ENCODE measurements at regions not wholly inside any gene's neighbourhood (a gene's known extent, or its start where the extent isn't known, plus 50 kb on each side); places are given as distances from the start of the nearest gene placed in this dataset.

DNA sequence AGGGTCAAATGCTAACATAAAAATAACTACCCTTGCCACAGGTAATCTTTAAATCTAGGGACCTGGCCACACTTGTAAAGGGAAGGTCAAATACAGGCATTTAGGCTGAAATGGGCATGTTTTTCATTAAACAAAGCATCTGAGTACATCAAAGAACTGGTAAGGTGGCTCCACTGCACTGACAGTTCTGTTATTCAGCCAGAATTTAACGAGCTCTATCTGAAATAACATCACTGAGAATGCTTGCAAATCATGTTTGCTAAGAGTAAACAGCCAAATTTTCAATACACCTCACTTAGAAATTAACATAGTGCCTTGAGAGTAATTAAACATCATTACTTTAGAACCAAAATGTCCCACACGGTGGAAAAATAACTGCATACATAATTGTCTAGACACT is 118.9 kb downstream of the MTHFS start:
- DNase-seq (ENCODE audit: low read depth, low spot score) (no peak), FAIRE-seq (no peak)
- Histone ChIP-seq H3K36me3 (ENCODE audit: control insufficient read depth in 2 of 2, extremely low read depth in 1 of 2, insufficient read depth in 2 of 2, low read length in 2 of 2) (no peaks in the 10 kb centered on the region), H3K4me2 (ENCODE audit: insufficient read depth, low read length) (no peak overlapping the region), H3K27me3 (ENCODE audit: control insufficient read depth in 2 of 2, insufficient read depth in 2 of 2, low read length in 2 of 2) (no peaks in the 10 kb centered on the region), H3K9ac (replicated peaks; ENCODE audit: extremely low read depth, insufficient read depth, low read length) (no peak overlapping the region), H3K27ac (ENCODE audit: insufficient read depth, low read depth, low read length) (no peak overlapping the region), H3K9me3 (replicated peaks; ENCODE audit: control insufficient read depth, insufficient read depth, low read length) (no peaks in the 10 kb centered on the region), H3K79me2 (ENCODE audit: control insufficient read depth, insufficient read depth, low read length) (no peaks in the 10 kb centered on the region), H4K20me1 (replicated peaks; ENCODE audit: control insufficient read depth, extremely low read depth, insufficient read depth, low read length) (no peaks in the 10 kb centered on the region), H2AFZ (ENCODE audit: low read depth, low read length) (no peak overlapping the region), H3K9me1 (replicated peaks; ENCODE audit: control insufficient read depth, extremely low read depth, insufficient read depth, low read length) (no peaks in the 10 kb centered on the region), H3K4me3 (replicated peaks in 1 of 3; ENCODE audit: insufficient read depth in 1 of 3, low read depth in 1 of 3, low read length in 3 of 3) (no peak overlapping the region), H3K4me1 (ENCODE audit: control insufficient read depth, extremely low read depth, insufficient read depth, low read length) (no peaks in the 10 kb centered on the region)
- ChIA-PET POLR2A (no interaction called here), CTCF (no interaction called here)
- TF ChIP-seq, protein P1, sequence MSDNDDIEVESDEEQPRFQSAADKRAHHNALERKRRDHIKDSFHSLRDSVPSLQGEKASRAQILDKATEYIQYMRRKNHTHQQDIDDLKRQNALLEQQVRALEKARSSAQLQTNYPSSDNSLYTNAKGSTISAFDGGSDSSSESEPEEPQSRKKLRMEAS (IDR thresholded peaks at IDR 0.05; ENCODE audit: insufficient read depth, insufficient read length), result no peak
- TF ChIP-seq POLR2AphosphoS5 (IDR thresholded peaks at IDR 0.05; ENCODE audit: insufficient read depth, low read depth, low read length) (no peak), MYC (IDR thresholded peaks at IDR 0.05; ENCODE audit: low read depth, low read length) (no peak), GATA2 (IDR thresholded peaks at IDR 0.05; ENCODE audit: insufficient read depth, insufficient read length, low read depth, low read length) (no peak), EZH2 (IDR thresholded peaks at IDR 0.05; ENCODE audit: borderline replicate concordance, low read depth, low read length, severe bottlenecking) (no peak), JUN (IDR thresholded peaks at IDR 0.05; ENCODE audit: borderline replicate concordance, insufficient read depth, insufficient read length, low read depth) (no peak), POLR2A (IDR thresholded peaks at IDR 0.05; ENCODE audit: low read depth, low read length) (no peak), FOS (IDR thresholded peaks at IDR 0.05; ENCODE audit: borderline replicate concordance, insufficient read depth, low read length) (no peak)
- TF ChIP-seq, protein P2, sequence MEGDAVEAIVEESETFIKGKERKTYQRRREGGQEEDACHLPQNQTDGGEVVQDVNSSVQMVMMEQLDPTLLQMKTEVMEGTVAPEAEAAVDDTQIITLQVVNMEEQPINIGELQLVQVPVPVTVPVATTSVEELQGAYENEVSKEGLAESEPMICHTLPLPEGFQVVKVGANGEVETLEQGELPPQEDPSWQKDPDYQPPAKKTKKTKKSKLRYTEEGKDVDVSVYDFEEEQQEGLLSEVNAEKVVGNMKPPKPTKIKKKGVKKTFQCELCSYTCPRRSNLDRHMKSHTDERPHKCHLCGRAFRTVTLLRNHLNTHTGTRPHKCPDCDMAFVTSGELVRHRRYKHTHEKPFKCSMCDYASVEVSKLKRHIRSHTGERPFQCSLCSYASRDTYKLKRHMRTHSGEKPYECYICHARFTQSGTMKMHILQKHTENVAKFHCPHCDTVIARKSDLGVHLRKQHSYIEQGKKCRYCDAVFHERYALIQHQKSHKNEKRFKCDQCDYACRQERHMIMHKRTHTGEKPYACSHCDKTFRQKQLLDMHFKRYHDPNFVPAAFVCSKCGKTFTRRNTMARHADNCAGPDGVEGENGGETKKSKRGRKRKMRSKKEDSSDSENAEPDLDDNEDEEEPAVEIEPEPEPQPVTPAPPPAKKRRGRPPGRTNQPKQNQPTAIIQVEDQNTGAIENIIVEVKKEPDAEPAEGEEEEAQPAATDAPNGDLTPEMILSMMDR (IDR thresholded peaks at IDR 0.05; ENCODE audit: extremely low read depth in 1 of 2, insufficient read depth in 1 of 2, low read depth in 1 of 2, low read length in 2 of 2), result no peak
- BruUV-seq (replicated peaks), result no TSS peak
- intact Hi-C loops (cut with micrococcal nuclease), result no loop called here
- dilution Hi-C loops (cut with MboI; ENCODE audit: extremely low pct_ligation_motif_present, low sequenced_read_pairs), result no loop called here

All from endothelial cell of umbilical vein (primary cell).